Neural crest cell (in vitro differentiated cells): ENCODE measurements at regions not wholly inside any gene's neighbourhood (a gene's known extent, or its start where the extent isn't known, plus 50 kb on each side); places are given as distances from the start of the nearest gene placed in this dataset.

Experiments
- DNase-seq: peaks from one replicate; pipeline ENCODE4 v3.0.0; 2021; ENCODE audit warnings: low read depth, mixed read lengths, low spot score
- H3K27ac Mint-ChIP-seq: one replicate; pipeline ENCODE4 v1.8.0; 2021; ENCODE audit warnings: mild to moderate bottlenecking, mixed read lengths; ENCODE audit not compliant: unreplicated experiment
- H3K27me3 Mint-ChIP-seq: 2 replicates; pipeline ENCODE4 v1.8.0; 2021; ENCODE audit warnings: low read depth, mild to moderate bottlenecking, mixed read lengths
- H3K36me3 Mint-ChIP-seq: 2 replicates; pipeline ENCODE4 v1.8.0; 2021; ENCODE audit warnings: low read depth, mild to moderate bottlenecking, mixed read lengths
- H3K4me1 Mint-ChIP-seq: 2 replicates; pipeline ENCODE4 v1.8.0; 2021; ENCODE audit warnings: mixed read lengths
- H3K4me3 Mint-ChIP-seq: one replicate; pipeline ENCODE4 v1.8.0; 2021; ENCODE audit warnings: mild to moderate bottlenecking, mixed read lengths
- H3K9me3 Mint-ChIP-seq: 2 replicates; pipeline ENCODE4 v1.8.0; 2021; ENCODE audit warnings: mixed read lengths
- CTCF ChIP-seq: fragments of 200-600 bp; sonication (generic); conservative IDR thresholded peaks from 2 replicates; pipeline ENCODE4 v1.5.0; 2021; ENCODE audit warnings: antibody characterized with exemption, mild to moderate bottlenecking

GRCh38 chr16:79867425-79867997, 267.0 kb upstream of the MAF start:
- no peaks in the 10 kb centered on the region for H3K27me3 Mint-ChIP-seq
- no peak for DNase-seq
- no peaks in the 10 kb centered on the region for H3K4me1 Mint-ChIP-seq
- H3K27ac Mint-ChIP-seq: no peak overlapping the region
- no peak for TF ChIP-seq CTCF
- H3K9me3 Mint-ChIP-seq: peaks cover 3% of the 10 kb centered on the region
- H3K4me3 Mint-ChIP-seq: no peak overlapping the region
- H3K36me3 Mint-ChIP-seq: no peaks in the 10 kb centered on the region

GRCh38 chr16:79865918-79866317, 265.4 kb upstream of the MAF start:
- DNase-seq: no peak
- no peak overlapping the region for H3K4me3 Mint-ChIP-seq
- H3K27me3 Mint-ChIP-seq: no peaks in the 10 kb centered on the region
- no peak for TF ChIP-seq CTCF
- peaks cover 3% of the 10 kb centered on the region for H3K9me3 Mint-ChIP-seq
- H3K4me1 Mint-ChIP-seq: no peaks in the 10 kb centered on the region
- H3K27ac Mint-ChIP-seq: no peak overlapping the region
- no peaks in the 10 kb centered on the region for H3K36me3 Mint-ChIP-seq

- no peak overlapping the region for H3K4me3 Mint-ChIP-seq
- H3K27ac Mint-ChIP-seq: no peak overlapping the region
- no peaks in the 10 kb centered on the region for H3K4me1 Mint-ChIP-seq
- H3K27me3 Mint-ChIP-seq: no peaks in the 10 kb centered on the region
- no peak for TF ChIP-seq CTCF
- no peaks in the 10 kb centered on the region for H3K36me3 Mint-ChIP-seq
- no peak for DNase-seq
- no peaks in the 10 kb centered on the region for H3K9me3 Mint-ChIP-seq
These were observed 264.3 kb upstream of the MAF start for GRCh38 chr16:79864781-79865391.

- Mint-ChIP-seq H3K4me1 (no peaks in the 10 kb centered on the region), H3K27me3 (no peaks in the 10 kb centered on the region), H3K36me3 (no peaks in the 10 kb centered on the region), H3K4me3 (no peak overlapping the region), H3K27ac (no peak overlapping the region), H3K9me3 (no peaks in the 10 kb centered on the region)
- no peak for TF ChIP-seq CTCF
- no peak for DNase-seq
These were observed 263.7 kb upstream of the MAF start for GRCh38 chr16:79864032-79864780.

GRCh38 chr16:79863128-79864031, 262.8 kb upstream of the MAF start:
- Mint-ChIP-seq H3K36me3 (no peaks in the 10 kb centered on the region), H3K27ac (no peak overlapping the region), H3K9me3 (no peaks in the 10 kb centered on the region), H3K27me3 (no peaks in the 10 kb centered on the region), H3K4me3 (no peak overlapping the region), H3K4me1 (no peaks in the 10 kb centered on the region)
- no peak for TF ChIP-seq CTCF
- no peak for DNase-seq
